ENCODE measurements at regions not wholly inside any gene's neighbourhood (a gene's known extent, or its start where the extent isn't known, plus 50 kb on each side); places are given as distances from the start of the nearest gene placed in this dataset.

- no peaks in the 10 kb centered on the region for H3K27me3 ChIP-seq (ENCODE audit: low read depth)
- intact Hi-C loops (cut with micrococcal nuclease): no loop called here
- H3K4me1 ChIP-seq: no peaks in the 10 kb centered on the region
- no peak overlapping the region for H3K27ac ChIP-seq (replicated peaks)
- DNase-seq: no peak
- H3K9me3 ChIP-seq (replicated peaks): peaks cover 13% of the 10 kb centered on the region
- no peak overlapping the region for H3K4me3 ChIP-seq
- no peak for TF ChIP-seq CTCF (IDR thresholded peaks at IDR 0.05; ENCODE audit: borderline replicate concordance)
- no peaks in the 10 kb centered on the region for H3K36me3 ChIP-seq
Observed at GRCh38 chr4:28378109-28378830, 1517.6 kb downstream of the STIM2 start.

DNA sequence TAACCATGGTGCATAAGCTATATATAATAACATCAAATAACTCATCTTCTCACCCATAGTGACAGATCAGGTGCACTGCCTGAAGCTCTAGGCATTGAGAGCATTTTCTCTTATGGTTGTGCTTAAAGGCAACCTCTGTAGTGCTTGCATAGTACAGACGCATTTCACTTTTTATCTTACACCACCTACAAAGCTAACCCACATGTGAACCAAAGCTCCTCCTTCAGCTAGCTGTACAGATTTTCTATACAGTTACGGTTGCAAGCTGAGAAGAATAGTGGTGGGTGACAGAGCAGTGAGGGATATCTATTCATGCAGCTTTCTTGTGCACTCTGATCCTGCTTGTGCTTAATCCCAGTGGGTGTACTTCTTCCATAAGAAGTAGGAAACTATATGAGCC is 1525.2 kb downstream of the STIM2 start:
- no peak for DNase-seq
- H3K36me3 ChIP-seq: no peaks in the 10 kb centered on the region
- intact Hi-C loops (cut with micrococcal nuclease): no loop called here
- H3K9me3 ChIP-seq (replicated peaks): peaks cover 14% of the 10 kb centered on the region
- H3K4me1 ChIP-seq: no peaks in the 10 kb centered on the region
- no peaks in the 10 kb centered on the region for H3K27me3 ChIP-seq (ENCODE audit: low read depth)
- no peak overlapping the region for H3K4me3 ChIP-seq
- no peak overlapping the region for H3K27ac ChIP-seq (replicated peaks)
- TF ChIP-seq CTCF (IDR thresholded peaks at IDR 0.05; ENCODE audit: borderline replicate concordance): no peak

DNA sequence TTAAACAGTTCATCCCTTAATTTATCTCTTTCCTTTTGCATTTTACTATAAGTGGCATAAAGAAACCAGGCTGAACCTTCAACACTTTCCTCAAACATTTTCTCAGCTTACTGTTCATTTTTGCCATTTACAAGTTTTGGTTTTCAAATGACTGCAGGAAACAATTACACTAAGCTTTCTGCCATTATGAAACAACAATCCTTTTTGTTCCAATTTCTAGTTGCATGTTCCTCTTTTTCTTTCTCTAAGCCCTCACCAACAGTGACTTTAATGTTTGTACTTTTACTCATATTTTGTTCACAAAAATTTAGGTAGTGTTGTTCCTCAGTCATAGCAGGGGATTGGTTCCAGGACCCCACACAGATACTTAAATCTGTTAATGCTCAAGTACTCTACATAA is 1526.1 kb downstream of the STIM2 start:
- intact Hi-C loops (cut with micrococcal nuclease): no loop called here
- Histone ChIP-seq H3K27me3 (ENCODE audit: low read depth) (no peaks in the 10 kb centered on the region), H3K4me1 (no peaks in the 10 kb centered on the region), H3K36me3 (no peaks in the 10 kb centered on the region), H3K4me3 (no peak overlapping the region), H3K27ac (replicated peaks) (no peak overlapping the region), H3K9me3 (replicated peaks) (peaks cover 5% of the 10 kb centered on the region)
- no peak for DNase-seq
- no peak for TF ChIP-seq CTCF (IDR thresholded peaks at IDR 0.05; ENCODE audit: borderline replicate concordance)

DNA sequence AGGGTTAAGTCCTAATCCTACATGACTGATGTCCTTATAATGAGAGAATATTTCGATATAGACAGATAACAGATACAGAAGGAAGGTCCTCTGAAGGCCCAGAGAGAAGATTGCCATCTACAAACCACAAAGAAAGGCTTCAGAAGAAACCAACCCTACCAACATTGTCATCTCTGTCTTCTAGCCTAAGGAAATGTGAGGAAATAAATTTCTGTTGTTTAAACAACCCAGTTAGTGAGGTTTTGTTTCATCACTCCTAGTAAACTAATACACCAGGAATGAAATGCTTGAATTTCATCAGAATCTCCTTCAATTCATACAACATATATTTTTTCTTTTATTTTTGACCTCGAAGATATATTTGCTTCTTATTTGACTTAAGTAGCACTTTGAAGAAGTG is 1527.8 kb downstream of the STIM2 start:
- Histone ChIP-seq H3K9me3 (replicated peaks) (peaks cover 2% of the 10 kb centered on the region), H3K27ac (replicated peaks) (no peak overlapping the region), H3K36me3 (no peaks in the 10 kb centered on the region), H3K27me3 (ENCODE audit: low read depth) (no peaks in the 10 kb centered on the region), H3K4me1 (no peaks in the 10 kb centered on the region), H3K4me3 (no peak overlapping the region)
- no peak for TF ChIP-seq CTCF (IDR thresholded peaks at IDR 0.05; ENCODE audit: borderline replicate concordance)
- intact Hi-C loops (cut with micrococcal nuclease): no loop called here
- DNase-seq: no peak

DNA sequence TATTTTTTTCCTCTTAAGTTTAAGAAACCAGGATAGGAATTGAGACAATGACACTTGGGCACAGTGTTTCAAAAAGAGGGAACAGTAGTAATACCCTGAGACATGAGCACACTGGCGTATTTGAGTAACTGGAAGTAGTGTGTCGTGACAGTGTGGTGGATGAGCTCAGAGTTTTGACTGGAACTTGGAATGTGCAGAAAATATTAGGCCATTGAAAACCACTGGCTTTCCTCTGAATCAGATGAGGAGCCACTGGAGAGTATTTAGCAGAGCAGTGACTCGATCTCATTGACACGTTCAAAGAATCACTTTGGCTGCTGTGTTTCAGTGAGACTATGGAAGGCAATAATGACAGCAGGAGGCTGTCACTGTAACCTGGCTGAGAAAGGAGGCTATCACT is 1531.2 kb downstream of the STIM2 start:
- Histone ChIP-seq H3K27ac (replicated peaks) (no peak overlapping the region), H3K36me3 (no peaks in the 10 kb centered on the region), H3K27me3 (ENCODE audit: low read depth) (no peaks in the 10 kb centered on the region), H3K4me3 (no peak overlapping the region), H3K9me3 (replicated peaks) (no peaks in the 10 kb centered on the region), H3K4me1 (no peaks in the 10 kb centered on the region)
- no peak for DNase-seq
- TF ChIP-seq CTCF (IDR thresholded peaks at IDR 0.05; ENCODE audit: borderline replicate concordance): no peak
- intact Hi-C loops (cut with micrococcal nuclease): no loop called here
